Fibroblast of the aortic adventitia (primary cell): ENCODE measurements at regions not wholly inside any gene's neighbourhood (a gene's known extent, or its start where the extent isn't known, plus 50 kb on each side); places are given as distances from the start of the nearest gene placed in this dataset.

ENCODE experiments used
- DNase-seq: peaks from one replicate; pipeline ENCODE4 v3.0.0-alpha.2; 2010; ENCODE audit warnings: low read depth
- H3K4me3 ChIP-seq: 2 replicates; pipeline ENCODE4 v1.5.1; 2011; ENCODE audit warnings: low read depth, mild to moderate bottlenecking, control low read depth, low read length, moderate library complexity
- CTCF ChIP-seq: IDR thresholded peaks from 2 replicates; pipeline ENCODE4 v1.5.1; 2011; ENCODE audit warnings: mild to moderate bottlenecking, low read length, control low read depth, inconsistent platforms; ENCODE audit not compliant: insufficient read depth

GRCh38 chr2:38217401-38218188 lies 141.6 kb upstream of the CYP1B1 start:
- no peak overlapping the region for H3K4me3 ChIP-seq
- no peak for TF ChIP-seq CTCF
- DNase-seq: no peak

- DNase-seq: no peak
- no peak for TF ChIP-seq CTCF
- H3K4me3 ChIP-seq: no peak overlapping the region
Observed at GRCh38 chr2:38216886-38217285, 140.9 kb upstream of the CYP1B1 start.

- peak; percentile 65 for DNase-seq
Observed at GRCh38 chr2:38215993-38216392, 140.0 kb upstream of the CYP1B1 start.

GRCh38 chr2:38215522-38215921 lies 139.6 kb upstream of the CYP1B1 start:
- no peak for DNase-seq
- no peak overlapping the region for H3K4me3 ChIP-seq
- TF ChIP-seq CTCF: no peak

More at GRCh38 chr2:38215993-38216392, 140.0 kb upstream of the CYP1B1 start:
- no peak for TF ChIP-seq CTCF
- no peak overlapping the region for H3K4me3 ChIP-seq

GRCh38 chr2:38214209-38214717 lies 138.3 kb upstream of the CYP1B1 start:
- TF ChIP-seq CTCF: no peak
- DNase-seq: no peak
- no peak overlapping the region for H3K4me3 ChIP-seq

GRCh38 chr2:38213619-38214167 lies 137.7 kb upstream of the CYP1B1 start:
- no peak overlapping the region for H3K4me3 ChIP-seq
- TF ChIP-seq CTCF: no peak
- no peak for DNase-seq
